ENCODE measurements at regions not wholly inside any gene's neighbourhood (a gene's known extent, or its start where the extent isn't known, plus 50 kb on each side); places are given as distances from the start of the nearest gene placed in this dataset.
"Not testable (repeated sequence)": the region's sequence is repeated elsewhere in the genome, so short reads cannot be mapped to it uniquely, and the experiment has no call there.

DNA sequence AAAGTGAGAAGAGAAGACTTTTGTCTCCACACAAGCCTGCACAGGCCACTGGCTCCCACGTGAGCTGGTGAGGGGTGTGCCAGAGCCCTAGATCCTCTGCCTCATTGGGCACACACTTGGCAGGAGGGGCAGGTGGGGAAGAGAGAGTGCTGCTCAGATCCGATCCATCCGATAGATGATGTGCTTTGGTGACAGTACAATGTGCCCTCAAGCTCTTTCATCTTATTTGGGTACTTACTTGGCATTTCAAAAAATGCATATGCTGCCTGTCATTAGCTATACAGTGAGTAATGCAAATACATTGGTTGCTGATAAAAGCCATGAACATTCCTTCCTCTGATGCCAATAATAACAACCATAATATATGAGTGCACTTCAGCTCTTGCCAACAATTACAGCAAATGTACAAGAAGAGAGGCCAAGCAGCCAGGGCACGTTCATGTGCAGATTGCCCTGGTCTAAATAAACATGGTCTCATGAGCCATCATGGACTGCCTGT lies 255.3 kb downstream of the VAPA start:
- H3K27ac ChIP-seq: no peak overlapping the region
- intact Hi-C loops (cut with DNase I): no loop called here
- no peaks in the 10 kb centered on the region for H3K36me3 ChIP-seq
- H3K4me3 ChIP-seq: no peak overlapping the region
- WGBS, 3 donors: 73% methylated on average over 4 of the region's 4 CpGs
- no peak for DNase-seq
- H3K4me1 ChIP-seq (ENCODE audit: insufficient read depth): no peaks in the 10 kb centered on the region
- H3K27me3 ChIP-seq: no peaks in the 10 kb centered on the region
- no peaks in the 10 kb centered on the region for H3K9me3 ChIP-seq
- TF ChIP-seq, protein P1, sequence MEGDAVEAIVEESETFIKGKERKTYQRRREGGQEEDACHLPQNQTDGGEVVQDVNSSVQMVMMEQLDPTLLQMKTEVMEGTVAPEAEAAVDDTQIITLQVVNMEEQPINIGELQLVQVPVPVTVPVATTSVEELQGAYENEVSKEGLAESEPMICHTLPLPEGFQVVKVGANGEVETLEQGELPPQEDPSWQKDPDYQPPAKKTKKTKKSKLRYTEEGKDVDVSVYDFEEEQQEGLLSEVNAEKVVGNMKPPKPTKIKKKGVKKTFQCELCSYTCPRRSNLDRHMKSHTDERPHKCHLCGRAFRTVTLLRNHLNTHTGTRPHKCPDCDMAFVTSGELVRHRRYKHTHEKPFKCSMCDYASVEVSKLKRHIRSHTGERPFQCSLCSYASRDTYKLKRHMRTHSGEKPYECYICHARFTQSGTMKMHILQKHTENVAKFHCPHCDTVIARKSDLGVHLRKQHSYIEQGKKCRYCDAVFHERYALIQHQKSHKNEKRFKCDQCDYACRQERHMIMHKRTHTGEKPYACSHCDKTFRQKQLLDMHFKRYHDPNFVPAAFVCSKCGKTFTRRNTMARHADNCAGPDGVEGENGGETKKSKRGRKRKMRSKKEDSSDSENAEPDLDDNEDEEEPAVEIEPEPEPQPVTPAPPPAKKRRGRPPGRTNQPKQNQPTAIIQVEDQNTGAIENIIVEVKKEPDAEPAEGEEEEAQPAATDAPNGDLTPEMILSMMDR (IDR thresholded peaks at IDR 0.05): no peak
- TF ChIP-seq EP300 (IDR thresholded peaks at IDR 0.05) (no peak), POLR2A (IDR thresholded peaks at IDR 0.05) (no peak)

DNA sequence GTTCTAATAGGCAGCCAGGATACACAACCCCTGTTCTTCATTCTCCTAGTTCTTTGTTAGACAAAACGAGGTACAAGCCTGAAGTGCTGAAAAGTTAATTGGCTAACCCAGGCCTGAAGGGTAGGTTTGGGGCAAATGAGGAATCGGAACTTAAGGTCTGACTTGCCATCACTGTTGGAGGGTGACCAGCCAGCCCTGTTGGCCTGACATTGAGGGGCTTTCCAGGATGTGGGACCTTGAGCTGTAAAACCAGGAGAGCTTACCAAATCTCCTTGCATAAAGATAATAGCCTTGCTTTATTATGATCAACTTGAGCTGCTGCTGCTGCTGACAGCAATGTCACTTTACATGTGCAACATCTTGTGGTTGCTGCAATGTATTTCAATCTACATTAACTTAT lies 256.0 kb downstream of the VAPA start:
- H3K4me3 ChIP-seq: no peak overlapping the region
- no peaks in the 10 kb centered on the region for H3K9me3 ChIP-seq
- no peaks in the 10 kb centered on the region for H3K36me3 ChIP-seq
- 71 to 80% (median 79%) methylated on average over 2 of the region's 2 CpGs for WGBS, 3 donors
- TF ChIP-seq POLR2A (IDR thresholded peaks at IDR 0.05): no peak
- no peak for TF ChIP-seq EP300 (IDR thresholded peaks at IDR 0.05)
- TF ChIP-seq, protein P1 (IDR thresholded peaks at IDR 0.05): no peak
- H3K27ac ChIP-seq: no peak overlapping the region
- intact Hi-C loops (cut with DNase I): no loop called here
- no peak for DNase-seq
- no peaks in the 10 kb centered on the region for H3K27me3 ChIP-seq
- H3K4me1 ChIP-seq (ENCODE audit: insufficient read depth): no peaks in the 10 kb centered on the region

DNA sequence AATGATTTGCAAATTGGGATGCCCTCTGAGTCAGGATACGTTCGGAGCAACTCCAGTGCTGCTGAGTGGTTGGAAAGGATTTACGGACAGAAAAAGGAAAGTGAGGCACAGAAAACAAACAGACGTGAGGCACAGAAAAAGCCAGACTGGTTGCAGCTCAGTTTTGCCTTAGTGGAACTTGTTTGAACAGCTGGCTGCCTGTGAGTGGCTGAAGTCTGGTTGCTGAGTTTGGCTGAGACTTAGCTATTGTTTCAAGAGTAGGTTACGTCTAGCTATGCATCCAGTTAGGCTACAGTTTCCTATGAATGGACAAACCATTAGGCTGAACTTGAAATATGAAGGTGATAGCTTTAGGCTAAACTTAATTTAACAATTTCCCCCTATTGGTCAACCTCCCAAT lies 256.6 kb downstream of the VAPA start:
- 71 to 86% (median 81%) methylated on average over 5 of the region's 5 CpGs for WGBS, 3 donors
- Histone ChIP-seq H3K27me3 (no peaks in the 10 kb centered on the region), H3K9me3 (no peaks in the 10 kb centered on the region), H3K27ac (no peak overlapping the region), H3K36me3 (no peaks in the 10 kb centered on the region), H3K4me1 (ENCODE audit: insufficient read depth) (no peaks in the 10 kb centered on the region), H3K4me3 (no peak overlapping the region)
- DNase-seq: no peak
- intact Hi-C loops (cut with DNase I): no loop called here
- TF ChIP-seq, protein P1 (IDR thresholded peaks at IDR 0.05): no peak

DNA sequence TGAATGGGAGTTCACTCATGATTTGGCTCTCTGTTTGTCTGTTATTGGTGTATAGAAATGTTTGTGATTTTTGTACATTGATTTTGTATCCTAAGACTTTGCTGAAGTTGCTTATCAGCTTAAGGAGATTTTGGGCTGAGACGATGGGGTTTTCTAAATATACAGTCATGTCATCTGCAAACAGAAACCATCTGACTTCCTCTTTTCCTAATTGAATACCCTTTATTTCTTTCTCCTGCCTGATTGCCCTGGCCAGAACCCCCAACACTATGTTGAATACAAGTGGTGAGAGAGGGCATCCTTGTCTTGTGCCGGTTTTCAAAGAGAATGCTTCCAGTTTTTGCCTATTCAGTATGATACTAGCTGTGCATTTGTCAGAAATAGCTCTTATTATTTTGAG lies 261.5 kb downstream of the VAPA start:
- H3K27ac ChIP-seq; H3K9me3 ChIP-seq; H3K4me3 ChIP-seq; H3K36me3 ChIP-seq; intact Hi-C loops (cut with DNase I); H3K4me1 ChIP-seq (ENCODE audit: insufficient read depth); H3K27me3 ChIP-seq; DNase-seq: not testable (repeated sequence)
- WGBS, 3 donors: 64 to 82% (median 64%) methylated on average over 2 of the region's 2 CpGs

DNA sequence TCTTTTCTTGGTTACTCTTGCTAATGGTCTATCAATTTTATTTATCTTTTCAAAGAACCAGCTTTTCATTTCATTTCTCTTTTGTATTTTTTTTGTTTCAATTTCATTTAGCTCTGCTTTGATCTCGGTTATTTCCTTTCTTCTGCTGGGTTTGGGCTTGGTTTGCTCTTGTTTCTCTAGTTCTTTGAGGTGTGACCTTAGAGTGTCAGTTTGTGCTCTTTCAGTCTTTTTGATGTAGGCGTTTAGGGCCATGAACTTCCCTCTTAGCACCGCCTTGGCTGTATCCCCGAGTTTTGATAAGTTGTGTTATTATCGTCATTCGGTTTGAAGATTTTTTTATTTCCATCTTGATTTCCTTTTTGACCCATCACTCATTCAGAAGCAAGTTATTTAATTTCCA lies 265.5 kb downstream of the VAPA start:
- intact Hi-C loops (cut with DNase I); H3K4me1 ChIP-seq (ENCODE audit: insufficient read depth); H3K36me3 ChIP-seq; H3K9me3 ChIP-seq; H3K27me3 ChIP-seq; H3K27ac ChIP-seq; H3K4me3 ChIP-seq; DNase-seq: not testable (repeated sequence)
- WGBS, 3 donors: 84 to 90% (median 87%) methylated on average over 6 of the region's 6 CpGs

Data from ovary (tissue), 7 donors.